HL-60 (cell line): ENCODE measurements at regions not wholly inside any gene's neighbourhood (a gene's known extent, or its start where the extent isn't known, plus 50 kb on each side); places are given as distances from the start of the nearest gene placed in this dataset.

Source experiments
- DNase-seq, 2 experiments: peaks; one replicate each; pipeline ENCODE4 v3.0.0-alpha.2; 2010 to 2020; ENCODE audit warnings: low read depth in 1 of 2, low spot score in 1 of 2
- H3K27ac ChIP-seq: fragments of 250-450 bp; sonication (Bioruptor Pico); replicated peaks from 2 replicates; pipeline ENCODE4 v1.5.1; 2020; ENCODE audit warnings: mild to moderate bottlenecking, moderate library complexity
- H3K27me3 ChIP-seq: fragments of 250-450 bp; sonication (Bioruptor Pico); 2 replicates; pipeline ENCODE4 v1.5.1; 2021; ENCODE audit warnings: mild to moderate bottlenecking, moderate library complexity; ENCODE audit not compliant: insufficient read depth, poor library complexity, severe bottlenecking
- H3K4me3 ChIP-seq: replicated peaks from 2 replicates; pipeline ENCODE4 v1.5.1; 2011; ENCODE audit warnings: mild to moderate bottlenecking, control low read depth, low read length; ENCODE audit not compliant: insufficient read depth
- CTCF ChIP-seq: IDR thresholded peaks from one replicate; pipeline ENCODE4 v1.5.1; 2011; ENCODE audit warnings: low read length, control low read depth, inconsistent platforms; ENCODE audit not compliant: insufficient read depth
- GABPA ChIP-seq: IDR thresholded peaks from 2 replicates; pipeline ENCODE4 v1.6.1; 2012; ENCODE audit warnings: low read depth
- POLR2AphosphoS5 ChIP-seq: IDR thresholded peaks from 2 replicates; pipeline ENCODE4 v1.6.1; 2012; ENCODE audit warnings: low read depth
- REST ChIP-seq: IDR thresholded peaks from 2 replicates; pipeline ENCODE4 v1.6.1; 2012; ENCODE audit warnings: low read depth; ENCODE audit not compliant: insufficient replicate concordance
- SPI1 ChIP-seq: IDR thresholded peaks from 2 replicates; pipeline ENCODE4 v1.6.1; 2012; ENCODE audit warnings: low read depth, mild to moderate bottlenecking, borderline replicate concordance

GRCh38 chr2:7552825-7553570 is 635.8 kb downstream of the RNF144A start:
- no peak for DNase-seq
- H3K4me3 ChIP-seq = no peak overlapping the region
- no peaks in the 10 kb centered on the region for H3K27me3 ChIP-seq
- TF ChIP-seq CTCF (no peak), REST (no peak), GABPA (no peak), POLR2AphosphoS5 (no peak), SPI1 (no peak)
- H3K27ac ChIP-seq = no peak overlapping the region

- TF ChIP-seq CTCF (no peak), SPI1 (no peak), GABPA (no peak), REST (no peak), POLR2AphosphoS5 (no peak)
- H3K27me3 ChIP-seq = no peaks in the 10 kb centered on the region
- H3K27ac ChIP-seq = no peak overlapping the region
- no peak overlapping the region for H3K4me3 ChIP-seq
- DNase-seq = no peak
These were observed 638.0 kb downstream of the RNF144A start for GRCh38 chr2:7555260-7555659.

GRCh38 chr2:7557376-7557775 is 640.2 kb downstream of the RNF144A start:
- no peak for DNase-seq
- Histone ChIP-seq H3K27ac (no peak overlapping the region), H3K27me3 (no peaks in the 10 kb centered on the region), H3K4me3 (no peak overlapping the region)
- TF ChIP-seq GABPA (no peak), SPI1 (no peak), CTCF (no peak), POLR2AphosphoS5 (no peak), REST (no peak)
